ENCODE measurements at regions not wholly inside any gene's neighbourhood (a gene's known extent, or its start where the extent isn't known, plus 50 kb on each side); places are given as distances from the start of the nearest gene placed in this dataset.

DNA sequence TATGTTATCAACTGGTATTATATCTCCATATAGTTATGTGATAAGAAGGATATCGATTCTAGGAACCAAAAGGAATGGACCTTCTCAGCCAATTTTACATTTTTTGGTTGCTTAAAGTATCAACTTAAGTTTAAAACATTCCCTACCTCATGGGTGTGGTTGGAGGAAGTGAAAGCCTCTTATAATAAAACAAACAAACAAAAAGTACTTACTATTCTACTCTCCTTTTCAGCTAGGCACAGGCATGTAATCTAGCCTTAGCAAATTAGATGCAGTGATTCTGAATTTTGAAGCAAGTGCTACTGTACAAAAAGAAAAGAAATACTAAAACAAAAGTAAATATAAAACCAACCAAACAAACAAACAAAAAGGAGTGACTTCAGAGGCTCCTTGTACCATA, 485.4 kb downstream of the C4orf33 start:
- TF ChIP-seq, protein P1, sequence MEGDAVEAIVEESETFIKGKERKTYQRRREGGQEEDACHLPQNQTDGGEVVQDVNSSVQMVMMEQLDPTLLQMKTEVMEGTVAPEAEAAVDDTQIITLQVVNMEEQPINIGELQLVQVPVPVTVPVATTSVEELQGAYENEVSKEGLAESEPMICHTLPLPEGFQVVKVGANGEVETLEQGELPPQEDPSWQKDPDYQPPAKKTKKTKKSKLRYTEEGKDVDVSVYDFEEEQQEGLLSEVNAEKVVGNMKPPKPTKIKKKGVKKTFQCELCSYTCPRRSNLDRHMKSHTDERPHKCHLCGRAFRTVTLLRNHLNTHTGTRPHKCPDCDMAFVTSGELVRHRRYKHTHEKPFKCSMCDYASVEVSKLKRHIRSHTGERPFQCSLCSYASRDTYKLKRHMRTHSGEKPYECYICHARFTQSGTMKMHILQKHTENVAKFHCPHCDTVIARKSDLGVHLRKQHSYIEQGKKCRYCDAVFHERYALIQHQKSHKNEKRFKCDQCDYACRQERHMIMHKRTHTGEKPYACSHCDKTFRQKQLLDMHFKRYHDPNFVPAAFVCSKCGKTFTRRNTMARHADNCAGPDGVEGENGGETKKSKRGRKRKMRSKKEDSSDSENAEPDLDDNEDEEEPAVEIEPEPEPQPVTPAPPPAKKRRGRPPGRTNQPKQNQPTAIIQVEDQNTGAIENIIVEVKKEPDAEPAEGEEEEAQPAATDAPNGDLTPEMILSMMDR (IDR thresholded peaks at IDR 0.05; ENCODE audit: insufficient read depth, low read depth, low read length): no peak
- no peaks in the 10 kb centered on the region for H3K27me3 ChIP-seq (ENCODE audit: control insufficient read depth, insufficient read depth, low read length)
- no peak overlapping the region for H3K4me3 ChIP-seq (ENCODE audit: low read depth, low read length)
- ChIA-PET POLR2A (no interaction called here), CTCF (no interaction called here)
- no peaks in the 10 kb centered on the region for H3K36me3 ChIP-seq (ENCODE audit: control insufficient read depth, insufficient read depth, low read length)
- DNase-seq (ENCODE audit: low read depth): no peak

DNA sequence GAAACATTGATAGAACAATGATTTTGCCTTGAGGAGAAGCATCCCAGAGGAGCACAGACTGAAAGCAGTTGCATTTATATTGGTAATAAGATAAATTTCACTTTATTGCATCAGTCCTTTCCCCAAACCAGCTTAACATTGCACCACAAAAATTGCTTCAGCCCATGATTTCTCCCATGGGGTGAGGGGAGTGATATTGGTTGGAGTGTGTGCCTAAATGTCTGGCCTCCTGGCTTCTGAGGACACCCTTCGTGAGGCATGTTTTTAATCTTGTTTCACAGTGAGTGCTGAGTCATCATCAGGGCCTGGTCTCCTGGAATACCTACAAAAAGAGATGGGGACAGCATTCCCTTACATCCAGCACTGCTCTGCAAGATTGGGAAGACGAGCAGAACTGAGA, 487.9 kb downstream of the C4orf33 start:
- no peaks in the 10 kb centered on the region for H3K27me3 ChIP-seq (ENCODE audit: control insufficient read depth, insufficient read depth, low read length)
- CTCF ChIA-PET: no interaction called here
- no peaks in the 10 kb centered on the region for H3K36me3 ChIP-seq (ENCODE audit: control insufficient read depth, insufficient read depth, low read length)
- TF ChIP-seq, protein P1 (IDR thresholded peaks at IDR 0.05; ENCODE audit: insufficient read depth, low read depth, low read length): no peak
- DNase-seq (ENCODE audit: low read depth): no peak
- no peak overlapping the region for H3K4me3 ChIP-seq (ENCODE audit: low read depth, low read length)
- POLR2A ChIA-PET: no interaction called here

DNA sequence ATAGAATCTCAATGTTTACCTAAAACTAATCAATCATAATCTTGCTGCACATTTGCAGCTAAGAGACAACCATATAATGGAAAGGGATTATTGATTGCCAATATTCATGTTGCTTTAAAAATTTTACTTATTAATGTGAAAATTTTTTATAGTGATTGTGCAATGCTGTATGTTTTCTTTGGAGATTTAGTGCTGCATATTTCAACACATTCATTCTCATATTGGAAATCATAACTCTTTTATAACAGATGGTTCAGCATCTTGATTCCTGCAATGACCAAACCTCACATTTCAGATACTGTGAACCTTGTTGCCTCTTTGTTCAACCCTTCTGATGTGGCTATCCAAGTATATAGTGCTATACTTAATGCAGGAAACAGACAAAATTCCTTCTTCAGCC, 502.6 kb downstream of the C4orf33 start:
- Histone ChIP-seq H3K4me3 (ENCODE audit: low read depth, low read length) (no peak overlapping the region), H3K27me3 (ENCODE audit: control insufficient read depth, insufficient read depth, low read length) (no peaks in the 10 kb centered on the region), H3K36me3 (ENCODE audit: control insufficient read depth, insufficient read depth, low read length) (no peaks in the 10 kb centered on the region)
- CTCF ChIA-PET: no interaction called here
- TF ChIP-seq, protein P1 (IDR thresholded peaks at IDR 0.05; ENCODE audit: insufficient read depth, low read depth, low read length): no peak
- no peak for DNase-seq (ENCODE audit: low read depth)
- POLR2A ChIA-PET: no interaction called here

DNA sequence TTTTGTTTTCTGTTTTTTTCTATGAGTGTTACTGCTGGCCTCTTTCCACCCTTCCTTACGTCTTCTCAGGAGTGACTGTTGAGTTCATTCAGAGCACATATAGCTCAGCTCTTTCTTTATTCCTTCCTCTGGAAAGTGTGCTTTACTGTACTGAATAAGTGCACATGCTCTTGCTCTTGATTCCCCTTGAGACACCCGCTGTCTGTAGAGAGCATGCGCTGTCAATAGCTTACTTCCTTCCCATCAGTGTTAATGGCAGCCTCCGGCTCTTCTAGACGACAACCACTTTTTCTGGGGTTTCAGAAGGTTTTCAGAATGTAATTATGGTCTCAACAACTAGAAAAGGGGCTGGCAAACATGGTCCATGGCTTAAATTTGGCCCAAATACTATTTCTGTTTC, 504.9 kb downstream of the C4orf33 start:
- ChIA-PET CTCF (no interaction called here), POLR2A (no interaction called here)
- no peak for DNase-seq (ENCODE audit: low read depth)
- Histone ChIP-seq H3K27me3 (ENCODE audit: control insufficient read depth, insufficient read depth, low read length) (no peaks in the 10 kb centered on the region), H3K36me3 (ENCODE audit: control insufficient read depth, insufficient read depth, low read length) (no peaks in the 10 kb centered on the region), H3K4me3 (ENCODE audit: low read depth, low read length) (no peak overlapping the region)
- TF ChIP-seq, protein P1 (IDR thresholded peaks at IDR 0.05; ENCODE audit: insufficient read depth, low read depth, low read length): no peak

DNA sequence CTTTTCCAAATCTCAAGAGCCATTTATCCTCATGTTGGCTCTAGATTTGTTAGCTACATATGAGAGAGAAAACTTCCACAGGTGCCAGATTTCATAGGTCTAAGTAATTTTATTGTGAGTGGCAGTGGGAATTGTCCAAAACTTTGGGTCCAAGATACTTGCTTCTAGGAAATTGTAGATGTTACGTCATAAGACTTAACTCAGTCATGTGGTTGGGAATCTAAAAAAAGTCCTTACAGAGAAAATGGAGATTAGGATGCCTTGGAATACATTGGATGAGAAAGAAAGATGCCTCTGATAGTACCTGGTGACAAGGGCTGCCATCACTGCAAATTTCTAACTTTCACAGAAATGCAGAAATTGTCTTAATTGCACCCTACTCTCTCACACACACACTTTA, 506.5 kb downstream of the C4orf33 start:
- ChIA-PET POLR2A (no interaction called here), CTCF (no interaction called here)
- TF ChIP-seq, protein P1 (IDR thresholded peaks at IDR 0.05; ENCODE audit: insufficient read depth, low read depth, low read length): no peak
- H3K4me3 ChIP-seq (ENCODE audit: low read depth, low read length): no peak overlapping the region
- no peaks in the 10 kb centered on the region for H3K27me3 ChIP-seq (ENCODE audit: control insufficient read depth, insufficient read depth, low read length)
- H3K36me3 ChIP-seq (ENCODE audit: control insufficient read depth, insufficient read depth, low read length): no peaks in the 10 kb centered on the region
- no peak for DNase-seq (ENCODE audit: low read depth)
